OCI-LY3 (cell line): ENCODE measurements at regions not wholly inside any gene's neighbourhood (a gene's known extent, or its start where the extent isn't known, plus 50 kb on each side); places are given as distances from the start of the nearest gene placed in this dataset.

Experiments used
- H2AFZ ChIP-seq: fragments of 200-600, 300-600 bp; shearing (Covaris generic); 2 replicates; pipeline ENCODE4 v1.6.0; 2014; ENCODE audit warnings: antibody characterized with exemption, low read depth, low read length
- H3K27ac ChIP-seq: fragments of 200-600, 300-600 bp; sonication (generic); 2 replicates; pipeline ENCODE4 v1.5.1; 2014; ENCODE audit warnings: mild to moderate bottlenecking, low read length, moderate library complexity, mixed read lengths
- H3K27me3 ChIP-seq: fragments of 200-600, 300-600 bp; sonication (generic); 2 replicates; pipeline ENCODE4 v1.6.1; 2014; ENCODE audit warnings: low read depth, low read length, mixed read lengths
- H3K36me3 ChIP-seq: fragments of 200-600, 300-600 bp; sonication (generic); replicated peaks from 2 replicates; pipeline ENCODE3; 2014; ENCODE audit warnings: low read depth, low read length, mixed read lengths
- H3K4me1 ChIP-seq: fragments of 300-600, 200-600 bp; sonication (generic); 2 replicates; pipeline ENCODE4 v1.6.1; 2014; ENCODE audit warnings: low read length, mixed read lengths
- H3K4me2 ChIP-seq: fragments of 200-600, 300-600 bp; sonication (generic); 2 replicates; pipeline ENCODE4 v1.6.1; 2014; ENCODE audit warnings: low read length, mixed read lengths
- H3K4me3 ChIP-seq: fragments of 300-600, 200-600 bp; sonication (generic); 2 replicates; pipeline ENCODE4 v1.5.1; 2014; ENCODE audit warnings: antibody characterized with exemption, mild to moderate bottlenecking, low read length, moderate library complexity
- H3K79me2 ChIP-seq: fragments of 300-600, 200-600 bp; shearing (Covaris generic); 2 replicates; pipeline ENCODE4 v1.6.1; 2014; ENCODE audit warnings: mild to moderate bottlenecking, low read length, mixed read lengths
- H3K9ac ChIP-seq: fragments of 300-600, 200-600 bp; shearing (Covaris generic); 2 replicates; pipeline ENCODE4 v1.6.0; 2014; ENCODE audit warnings: mild to moderate bottlenecking, low read length, moderate library complexity
- H3K9me3 ChIP-seq: fragments of 200-600, 300-600 bp; shearing (Covaris generic); 2 replicates; pipeline ENCODE4 v1.6.1; 2014; ENCODE audit warnings: low read length, mixed read lengths; ENCODE audit not compliant: insufficient read depth
- H4K20me1 ChIP-seq: fragments of 200-600, 300-600 bp; sonication (generic); 2 replicates; pipeline ENCODE4 v1.6.1; 2016; ENCODE audit warnings: low read length, mixed read lengths; ENCODE audit not compliant: insufficient read depth
- EZH2phosphoT487 ChIP-seq: fragments of 200-600 bp; shearing (Covaris generic); IDR thresholded peaks from 2 replicates; pipeline ENCODE4 v1.6.1; 2018; ENCODE audit warnings: antibody characterized with exemption, mixed run types, low read depth
- TF ChIP-seq, protein P1 (sequence below): fragments of 200-600, 300-600 bp; sonication (generic); IDR thresholded peaks from 2 replicates; pipeline ENCODE4 v1.5.1; 2014; ENCODE audit warnings: antibody characterized with exemption, low read length, low read depth

DNA sequence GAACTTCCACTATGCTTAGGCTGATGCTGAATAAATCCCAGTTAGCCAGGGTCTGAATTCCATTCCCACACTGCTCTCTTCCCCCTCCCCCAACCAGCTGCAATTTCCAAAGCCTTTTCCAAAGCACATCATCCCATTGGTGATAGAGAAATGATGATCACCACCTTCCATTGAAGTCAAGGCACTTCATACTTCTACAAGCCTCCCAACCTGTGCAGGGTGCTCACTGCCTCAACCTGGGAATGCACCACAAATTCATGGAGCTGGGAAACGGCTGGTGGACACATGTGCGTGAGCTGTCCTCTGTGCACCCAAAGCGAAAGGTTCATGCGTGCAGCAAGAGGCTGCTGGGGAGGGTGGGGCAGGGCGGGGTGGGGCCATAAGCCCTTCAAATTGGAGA lies 302.7 kb upstream of the IRX3 start:
- no peak overlapping the region for H3K9ac ChIP-seq
- H3K79me2 ChIP-seq, result no peaks in the 10 kb centered on the region
- H3K4me3 ChIP-seq, result no peak overlapping the region
- no peak overlapping the region for H2AFZ ChIP-seq
- no peak overlapping the region for H3K4me2 ChIP-seq
- no peaks in the 10 kb centered on the region for H4K20me1 ChIP-seq
- no peaks in the 10 kb centered on the region for H3K9me3 ChIP-seq
- H3K27me3 ChIP-seq, result no peaks in the 10 kb centered on the region
- H3K27ac ChIP-seq, result no peak overlapping the region
- TF ChIP-seq, protein P1, sequence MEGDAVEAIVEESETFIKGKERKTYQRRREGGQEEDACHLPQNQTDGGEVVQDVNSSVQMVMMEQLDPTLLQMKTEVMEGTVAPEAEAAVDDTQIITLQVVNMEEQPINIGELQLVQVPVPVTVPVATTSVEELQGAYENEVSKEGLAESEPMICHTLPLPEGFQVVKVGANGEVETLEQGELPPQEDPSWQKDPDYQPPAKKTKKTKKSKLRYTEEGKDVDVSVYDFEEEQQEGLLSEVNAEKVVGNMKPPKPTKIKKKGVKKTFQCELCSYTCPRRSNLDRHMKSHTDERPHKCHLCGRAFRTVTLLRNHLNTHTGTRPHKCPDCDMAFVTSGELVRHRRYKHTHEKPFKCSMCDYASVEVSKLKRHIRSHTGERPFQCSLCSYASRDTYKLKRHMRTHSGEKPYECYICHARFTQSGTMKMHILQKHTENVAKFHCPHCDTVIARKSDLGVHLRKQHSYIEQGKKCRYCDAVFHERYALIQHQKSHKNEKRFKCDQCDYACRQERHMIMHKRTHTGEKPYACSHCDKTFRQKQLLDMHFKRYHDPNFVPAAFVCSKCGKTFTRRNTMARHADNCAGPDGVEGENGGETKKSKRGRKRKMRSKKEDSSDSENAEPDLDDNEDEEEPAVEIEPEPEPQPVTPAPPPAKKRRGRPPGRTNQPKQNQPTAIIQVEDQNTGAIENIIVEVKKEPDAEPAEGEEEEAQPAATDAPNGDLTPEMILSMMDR, result no peak
- no peak for TF ChIP-seq EZH2phosphoT487
- no peaks in the 10 kb centered on the region for H3K36me3 ChIP-seq
- no peaks in the 10 kb centered on the region for H3K4me1 ChIP-seq

DNA sequence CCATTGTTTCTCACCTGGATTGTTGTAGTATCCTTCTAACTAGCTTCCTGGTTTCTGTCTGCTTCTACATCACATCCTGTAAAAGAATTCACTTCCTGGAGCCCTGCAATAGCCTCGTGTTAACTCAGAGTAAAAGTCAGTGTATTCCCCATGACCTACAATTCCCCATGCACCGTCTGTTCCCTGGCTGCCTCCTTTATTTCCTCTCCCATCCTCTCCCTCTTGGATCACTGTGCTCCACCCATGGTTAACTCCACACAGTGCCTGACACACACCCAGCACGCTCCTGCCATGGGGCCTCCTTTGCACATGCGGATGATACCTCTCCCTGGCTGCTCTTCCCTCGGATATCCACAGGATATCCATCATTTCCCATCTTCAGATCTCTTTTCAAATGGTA lies 301.4 kb upstream of the IRX3 start:
- no peaks in the 10 kb centered on the region for H4K20me1 ChIP-seq
- no peak overlapping the region for H3K27ac ChIP-seq
- no peaks in the 10 kb centered on the region for H3K79me2 ChIP-seq
- H3K4me1 ChIP-seq, result no peaks in the 10 kb centered on the region
- no peak overlapping the region for H3K4me3 ChIP-seq
- no peaks in the 10 kb centered on the region for H3K9me3 ChIP-seq
- H3K4me2 ChIP-seq, result no peak overlapping the region
- H3K9ac ChIP-seq, result no peak overlapping the region
- no peaks in the 10 kb centered on the region for H3K36me3 ChIP-seq
- no peaks in the 10 kb centered on the region for H3K27me3 ChIP-seq
- H2AFZ ChIP-seq, result no peak overlapping the region
- no peak for TF ChIP-seq EZH2phosphoT487
- TF ChIP-seq, protein P1, result no peak

DNA sequence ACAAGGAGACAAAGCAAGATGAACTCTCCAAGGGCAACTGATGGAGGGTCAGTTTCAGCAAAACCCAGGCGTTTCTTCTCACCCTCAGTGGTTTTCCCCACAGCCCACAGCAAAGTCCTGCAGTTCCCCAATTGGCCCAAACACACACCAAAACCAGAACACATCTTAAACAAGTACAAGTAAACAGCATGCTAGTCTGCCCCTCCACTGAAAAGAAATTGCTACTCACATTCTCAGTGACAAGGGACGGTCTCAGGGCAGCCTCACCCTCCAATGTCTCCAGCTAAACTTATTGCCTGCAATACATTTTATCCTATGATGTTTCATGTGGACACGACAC lies 300.6 kb upstream of the IRX3 start:
- no peak overlapping the region for H2AFZ ChIP-seq
- H3K79me2 ChIP-seq, result no peaks in the 10 kb centered on the region
- H3K4me3 ChIP-seq, result no peak overlapping the region
- H3K27me3 ChIP-seq, result no peaks in the 10 kb centered on the region
- no peak overlapping the region for H3K4me2 ChIP-seq
- H3K27ac ChIP-seq, result no peak overlapping the region
- TF ChIP-seq, protein P1, result no peak
- TF ChIP-seq EZH2phosphoT487, result no peak
- H3K4me1 ChIP-seq, result no peaks in the 10 kb centered on the region
- H3K9ac ChIP-seq, result no peak overlapping the region
- no peaks in the 10 kb centered on the region for H3K9me3 ChIP-seq
- H4K20me1 ChIP-seq, result no peaks in the 10 kb centered on the region
- H3K36me3 ChIP-seq, result no peaks in the 10 kb centered on the region

DNA sequence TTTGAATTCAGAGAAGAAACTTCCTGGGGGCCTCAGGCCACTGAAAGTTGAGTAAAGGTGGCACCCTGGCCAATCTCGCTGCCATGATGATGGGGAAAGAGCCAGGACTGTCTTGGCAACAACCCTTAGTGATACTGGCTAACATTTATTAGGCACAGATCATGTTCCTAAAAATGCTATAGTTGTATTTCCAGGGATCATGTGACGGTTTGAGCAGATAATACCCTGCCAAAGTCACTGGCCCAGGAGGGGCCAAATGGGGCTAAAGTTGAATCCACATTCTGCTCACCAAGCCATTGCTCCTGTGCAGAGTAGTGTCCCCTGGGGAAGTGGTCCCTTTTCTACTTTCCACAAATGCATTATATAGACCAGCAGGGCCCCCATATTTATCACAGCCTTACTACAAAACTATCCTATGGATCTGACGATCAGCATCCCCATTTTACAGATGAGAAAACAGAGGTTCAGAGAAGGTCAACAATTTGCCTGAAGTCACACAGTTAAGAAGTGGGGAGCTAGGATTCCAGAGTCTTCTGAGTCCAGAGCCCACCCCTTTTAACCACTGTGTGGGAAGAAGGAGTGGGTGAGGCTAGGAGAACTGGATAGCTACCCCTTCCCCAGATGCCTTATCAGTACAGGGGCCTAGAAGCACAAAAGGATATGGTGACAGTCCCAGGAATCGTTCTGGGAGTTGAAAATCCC lies 300.0 kb upstream of the IRX3 start:
- H3K4me3 ChIP-seq, result no peak overlapping the region
- H3K27ac ChIP-seq, result no peak overlapping the region
- no peaks in the 10 kb centered on the region for H3K9me3 ChIP-seq
- H3K4me2 ChIP-seq, result no peak overlapping the region
- no peak overlapping the region for H2AFZ ChIP-seq
- H4K20me1 ChIP-seq, result no peaks in the 10 kb centered on the region
- TF ChIP-seq, protein P1, result no peak
- TF ChIP-seq EZH2phosphoT487, result no peak
- no peaks in the 10 kb centered on the region for H3K79me2 ChIP-seq
- H3K36me3 ChIP-seq, result no peaks in the 10 kb centered on the region
- no peak overlapping the region for H3K9ac ChIP-seq
- H3K27me3 ChIP-seq, result no peaks in the 10 kb centered on the region
- H3K4me1 ChIP-seq, result no peaks in the 10 kb centered on the region
